Activated naive CD4-positive, alpha-beta T cell treated with anti-CD3 and anti-CD28 coated beads, Interleukin-2, amount 10 ng/mL, durations not matched to agents 7 days and 5 days (primary cell): ENCODE measurements at regions not wholly inside any gene's neighbourhood (a gene's known extent, or its start where the extent isn't known, plus 50 kb on each side); places are given as distances from the start of the nearest gene placed in this dataset.

Source experiments
- CTCF ChIA-PET: fragments of 350-600 bp; sonication (Branson Sonifier 250); formaldehyde crosslinking; loops from one replicate; lab custom pipeline; 2021; ENCODE audit warnings: antibody characterized with exemption; lab: Charles Lee
- DNase-seq: peaks from one replicate; pipeline ENCODE4 v3.0.0-alpha.2; 2020
- H3K27ac Mint-ChIP-seq: one replicate; pipeline ENCODE4 v1.8.0; 2021; ENCODE audit warnings: mild to moderate bottlenecking, moderate library complexity, mixed read lengths
- H3K27me3 Mint-ChIP-seq: one replicate; pipeline ENCODE4 v1.8.0; 2021; ENCODE audit warnings: mild to moderate bottlenecking, mixed read lengths
- H3K36me3 Mint-ChIP-seq: one replicate; pipeline ENCODE4 v1.8.0; 2021; ENCODE audit warnings: mixed read lengths
- H3K4me1 Mint-ChIP-seq: one replicate; pipeline ENCODE4 v1.8.0; 2021; ENCODE audit warnings: mixed read lengths
- H3K4me3 Mint-ChIP-seq: one replicate; pipeline ENCODE4 v1.8.0; 2021; ENCODE audit warnings: mild to moderate bottlenecking, moderate library complexity, mixed read lengths
- H3K9me3 Mint-ChIP-seq: one replicate; pipeline ENCODE4 v1.8.0; 2021; ENCODE audit warnings: mixed read lengths

GRCh38 chr12:97005174-97005573 is 98.1 kb downstream of the NEDD1 start:
- DNase-seq = no peak
- Mint-ChIP-seq H3K27ac (no peak overlapping the region), H3K27me3 (peaks cover 4% of the 10 kb centered on the region), H3K4me3 (no peak overlapping the region), H3K9me3 (no peaks in the 10 kb centered on the region), H3K36me3 (no peaks in the 10 kb centered on the region), H3K4me1 (no peaks in the 10 kb centered on the region)
- CTCF ChIA-PET = no interaction called here

DNA sequence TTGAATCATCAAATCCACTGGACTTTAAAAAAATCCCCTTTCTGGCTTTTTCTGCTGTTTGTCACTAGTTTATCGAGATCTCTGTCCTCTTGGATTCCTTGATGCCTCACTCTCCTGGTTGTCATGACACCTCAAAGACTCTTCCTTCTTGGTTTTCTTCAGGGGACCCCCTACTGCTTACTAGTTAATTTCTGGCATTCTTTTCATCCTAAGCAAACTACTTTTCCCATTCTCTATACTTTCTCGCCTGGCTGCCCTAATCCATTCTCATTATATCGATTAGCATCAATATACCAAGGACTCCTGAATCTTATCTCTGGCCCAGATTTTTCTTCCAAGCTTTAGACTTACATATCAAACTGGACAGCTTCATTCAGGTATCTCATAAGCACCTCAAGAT is 98.6 kb downstream of the NEDD1 start:
- DNase-seq = no peak
- CTCF ChIA-PET = no interaction called here
- no peak overlapping the region for H3K27ac Mint-ChIP-seq
- no peak overlapping the region for H3K4me3 Mint-ChIP-seq
- no peaks in the 10 kb centered on the region for H3K9me3 Mint-ChIP-seq
- no peaks in the 10 kb centered on the region for H3K36me3 Mint-ChIP-seq
- H3K4me1 Mint-ChIP-seq = no peaks in the 10 kb centered on the region
- H3K27me3 Mint-ChIP-seq = peaks cover 4% of the 10 kb centered on the region

GRCh38 chr12:97006585-97006984 is 99.5 kb downstream of the NEDD1 start:
- DNase-seq = no peak

DNA sequence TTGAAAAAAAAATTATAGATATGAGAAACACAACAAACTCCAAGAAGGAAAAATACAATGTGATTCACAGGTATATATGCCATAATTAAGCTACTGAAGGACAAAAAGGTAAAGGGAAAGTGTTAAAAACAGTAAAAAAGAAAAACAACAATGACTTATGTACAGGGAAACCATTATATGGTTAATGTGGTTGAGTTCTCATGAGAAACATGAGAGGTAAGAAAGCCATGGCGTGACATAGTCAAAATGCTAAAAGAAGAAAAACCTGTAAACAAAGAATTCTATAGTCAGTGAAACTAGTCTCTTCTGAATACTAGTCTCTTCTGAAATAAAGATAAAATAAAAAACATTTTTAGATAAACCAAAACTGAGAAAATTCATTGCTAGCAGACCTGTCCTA is 109.1 kb downstream of the NEDD1 start:
- CTCF ChIA-PET = no interaction called here
- Mint-ChIP-seq H3K27ac (no peak overlapping the region), H3K9me3 (no peaks in the 10 kb centered on the region), H3K4me3 (no peak overlapping the region), H3K36me3 (no peaks in the 10 kb centered on the region), H3K27me3 (no peaks in the 10 kb centered on the region), H3K4me1 (no peaks in the 10 kb centered on the region)
- DNase-seq = no peak

More at GRCh38 chr12:97006585-97006984, 99.5 kb downstream of the NEDD1 start:
- Mint-ChIP-seq H3K9me3 (no peaks in the 10 kb centered on the region), H3K27ac (no peak overlapping the region), H3K36me3 (no peaks in the 10 kb centered on the region), H3K4me1 (no peaks in the 10 kb centered on the region), H3K27me3 (peaks cover 4% of the 10 kb centered on the region), H3K4me3 (no peak overlapping the region)
- CTCF ChIA-PET = no interaction called here

GRCh38 chr12:97017213-97017612 is 110.2 kb downstream of the NEDD1 start:
- DNase-seq = no peak
- no peaks in the 10 kb centered on the region for H3K9me3 Mint-ChIP-seq
- CTCF ChIA-PET = no interaction called here
- no peak overlapping the region for H3K4me3 Mint-ChIP-seq
- H3K4me1 Mint-ChIP-seq = no peaks in the 10 kb centered on the region
- no peak overlapping the region for H3K27ac Mint-ChIP-seq
- no peaks in the 10 kb centered on the region for H3K27me3 Mint-ChIP-seq
- no peaks in the 10 kb centered on the region for H3K36me3 Mint-ChIP-seq

- Mint-ChIP-seq H3K9me3 (no peaks in the 10 kb centered on the region), H3K36me3 (no peaks in the 10 kb centered on the region), H3K4me3 (no peak overlapping the region), H3K27me3 (no peaks in the 10 kb centered on the region), H3K4me1 (no peaks in the 10 kb centered on the region), H3K27ac (no peak overlapping the region)
- DNase-seq = no peak
- CTCF ChIA-PET = no interaction called here
These were observed 115.6 kb downstream of the NEDD1 start for GRCh38 chr12:97022536-97023230.

GRCh38 chr12:97024393-97024792 is 117.3 kb downstream of the NEDD1 start:
- Mint-ChIP-seq H3K27me3 (no peaks in the 10 kb centered on the region), H3K27ac (no peak overlapping the region), H3K4me1 (no peaks in the 10 kb centered on the region), H3K4me3 (no peak overlapping the region), H3K36me3 (no peaks in the 10 kb centered on the region), H3K9me3 (no peaks in the 10 kb centered on the region)
- CTCF ChIA-PET = no interaction called here
- no peak for DNase-seq

GRCh38 chr12:97026901-97027300 is 119.8 kb downstream of the NEDD1 start:
- DNase-seq = no peak
- H3K4me1 Mint-ChIP-seq = no peaks in the 10 kb centered on the region
- CTCF ChIA-PET = no interaction called here
- H3K27ac Mint-ChIP-seq = no peak overlapping the region
- H3K27me3 Mint-ChIP-seq = no peaks in the 10 kb centered on the region
- H3K9me3 Mint-ChIP-seq = no peaks in the 10 kb centered on the region
- H3K36me3 Mint-ChIP-seq = no peaks in the 10 kb centered on the region
- no peak overlapping the region for H3K4me3 Mint-ChIP-seq

GRCh38 chr12:97027482-97027881 is 120.4 kb downstream of the NEDD1 start:
- no peak overlapping the region for H3K4me3 Mint-ChIP-seq
- no peaks in the 10 kb centered on the region for H3K36me3 Mint-ChIP-seq
- H3K4me1 Mint-ChIP-seq = no peaks in the 10 kb centered on the region
- H3K27ac Mint-ChIP-seq = no peak overlapping the region
- CTCF ChIA-PET = no interaction called here
- no peak for DNase-seq
- H3K27me3 Mint-ChIP-seq = peaks cover 4% of the 10 kb centered on the region
- no peaks in the 10 kb centered on the region for H3K9me3 Mint-ChIP-seq

DNA sequence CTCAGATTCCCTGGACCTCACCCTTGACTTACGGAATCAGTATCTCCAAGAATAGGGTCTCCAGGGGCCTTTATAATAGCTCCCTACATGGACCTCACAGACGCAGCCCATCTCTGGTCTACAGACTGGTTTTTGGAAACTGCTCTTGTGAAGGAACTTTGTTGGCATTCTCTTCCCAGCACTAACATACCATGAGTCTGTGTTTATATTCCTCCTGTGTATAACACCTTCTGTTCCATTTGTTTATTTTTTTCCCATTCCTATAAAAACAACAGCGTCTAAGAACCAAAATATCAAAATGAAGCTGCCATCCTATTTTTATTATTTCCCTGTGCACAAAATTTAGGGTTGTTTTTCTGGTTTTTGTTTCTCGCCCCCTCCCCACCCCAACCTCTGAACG is 131.1 kb downstream of the NEDD1 start:
- H3K4me3 Mint-ChIP-seq = no peak overlapping the region
- CTCF ChIA-PET = no interaction called here
- no peaks in the 10 kb centered on the region for H3K4me1 Mint-ChIP-seq
- no peak for DNase-seq
- H3K9me3 Mint-ChIP-seq = peaks cover 2% of the 10 kb centered on the region
- H3K27ac Mint-ChIP-seq = no peak overlapping the region
- no peaks in the 10 kb centered on the region for H3K36me3 Mint-ChIP-seq
- H3K27me3 Mint-ChIP-seq = no peaks in the 10 kb centered on the region

- Mint-ChIP-seq H3K27ac (no peak overlapping the region), H3K4me3 (no peak overlapping the region), H3K27me3 (no peaks in the 10 kb centered on the region), H3K36me3 (no peaks in the 10 kb centered on the region), H3K4me1 (no peaks in the 10 kb centered on the region), H3K9me3 (peaks cover 2% of the 10 kb centered on the region)
- CTCF ChIA-PET = no interaction called here
- DNase-seq = no peak
These were observed 131.8 kb downstream of the NEDD1 start for GRCh38 chr12:97038834-97039233.

GRCh38 chr12:97046901-97047300 is 139.8 kb downstream of the NEDD1 start:
- Mint-ChIP-seq H3K4me3 (no peak overlapping the region), H3K9me3 (no peaks in the 10 kb centered on the region), H3K27ac (no peak overlapping the region), H3K4me1 (no peaks in the 10 kb centered on the region), H3K27me3 (no peaks in the 10 kb centered on the region), H3K36me3 (no peaks in the 10 kb centered on the region)
- CTCF ChIA-PET = no interaction called here
- no peak for DNase-seq

- CTCF ChIA-PET = no interaction called here
- Mint-ChIP-seq H3K4me3 (no peak overlapping the region), H3K27me3 (no peaks in the 10 kb centered on the region), H3K36me3 (no peaks in the 10 kb centered on the region), H3K9me3 (no peaks in the 10 kb centered on the region), H3K4me1 (no peaks in the 10 kb centered on the region), H3K27ac (no peak overlapping the region)
- DNase-seq = no peak
These were observed 140.3 kb downstream of the NEDD1 start for GRCh38 chr12:97047361-97047760.

DNA sequence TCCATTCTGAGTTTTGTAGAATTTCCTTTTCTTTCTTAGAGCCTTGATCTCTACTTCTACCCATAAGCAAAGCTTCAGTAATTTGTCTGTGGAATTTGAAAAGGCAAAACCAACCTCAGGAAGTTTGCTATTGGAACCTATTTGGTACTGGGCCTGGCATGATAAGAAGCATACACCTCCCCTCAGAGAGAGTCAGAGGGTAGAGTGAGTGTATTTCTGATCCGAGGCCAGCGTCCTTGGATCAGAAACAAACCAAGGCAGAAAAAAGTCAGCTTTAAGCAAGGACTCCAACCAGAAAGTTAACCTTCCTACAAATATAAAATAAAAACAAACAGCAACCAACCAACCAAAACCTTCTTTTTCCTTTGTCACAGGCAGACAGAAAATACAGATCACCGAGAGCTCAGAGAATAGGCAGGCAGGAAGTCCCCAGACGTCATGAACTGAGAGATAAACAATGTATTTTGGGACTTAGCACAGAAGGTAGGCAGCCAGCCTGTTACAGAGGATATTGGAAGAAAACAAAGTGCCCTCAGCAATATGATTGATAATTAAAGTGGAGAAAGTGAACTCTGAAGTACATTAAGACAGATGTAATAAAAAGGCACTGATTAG is 141.5 kb downstream of the NEDD1 start:
- H3K36me3 Mint-ChIP-seq = no peaks in the 10 kb centered on the region
- CTCF ChIA-PET = no interaction called here
- H3K27me3 Mint-ChIP-seq = peaks cover 5% of the 10 kb centered on the region
- no peaks in the 10 kb centered on the region for H3K9me3 Mint-ChIP-seq
- DNase-seq = no peak
- H3K4me1 Mint-ChIP-seq = no peaks in the 10 kb centered on the region
- H3K4me3 Mint-ChIP-seq = no peak overlapping the region
- H3K27ac Mint-ChIP-seq = no peak overlapping the region

DNA sequence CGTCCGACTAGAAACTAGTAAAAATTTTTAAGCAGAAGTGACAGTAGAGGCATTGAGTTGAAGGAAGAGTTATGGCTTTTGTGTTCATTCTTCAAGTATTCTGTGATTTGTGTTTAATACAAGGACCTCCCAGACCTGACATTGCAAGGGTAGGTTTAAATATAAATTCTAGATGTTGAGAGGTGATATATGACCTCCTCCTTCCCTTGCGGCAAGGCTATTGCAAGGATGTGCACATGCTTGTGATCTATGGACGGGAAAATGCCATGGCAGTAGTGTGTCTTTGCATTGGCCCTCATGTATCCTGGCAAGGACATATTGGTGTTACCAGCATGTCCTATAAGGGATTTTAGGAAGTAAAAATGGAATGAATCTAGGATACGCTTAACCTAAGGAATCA is 143.5 kb downstream of the NEDD1 start:
- Mint-ChIP-seq H3K9me3 (no peaks in the 10 kb centered on the region), H3K36me3 (no peaks in the 10 kb centered on the region), H3K27me3 (peaks cover 6% of the 10 kb centered on the region), H3K4me3 (no peak overlapping the region), H3K27ac (no peak overlapping the region), H3K4me1 (no peaks in the 10 kb centered on the region)
- DNase-seq = no peak
- CTCF ChIA-PET = no interaction called here
